CD14-positive monocyte (primary cell): ENCODE measurements at regions not wholly inside any gene's neighbourhood (a gene's known extent, or its start where the extent isn't known, plus 50 kb on each side); places are given as distances from the start of the nearest gene placed in this dataset.

Source experiments
- DNase-seq, 3 donors: peaks; one replicate each; pipeline ENCODE4 v3.0.0-alpha.2; 2011 to 2022
- H2AFZ ChIP-seq: 2 replicates; pipeline ENCODE4 v1.6.0; 2012; ENCODE audit warnings: mild to moderate bottlenecking, low read depth, low read length, inconsistent platforms; ENCODE audit not compliant: insufficient read depth, poor library complexity, severe bottlenecking
- H3K27ac ChIP-seq, 2 donors: 1 replicate in 1 of 2; 2 replicates in 1 of 2; pipeline ENCODE4 v1.5.1; 2012 to 2013; ENCODE audit warnings: low read length in 2 of 2, control low read depth in 1 of 2, inconsistent platforms in 1 of 2, low read depth in 1 of 2, mild to moderate bottlenecking in 1 of 2
- H3K27me3 ChIP-seq, 2 donors: one replicate each; pipeline versions ENCODE4 v1.6.0 to v1.6.1; 2011 to 2013; ENCODE audit warnings: low read length in 2 of 2; ENCODE audit not compliant: control insufficient read depth in 2 of 2, insufficient read depth in 2 of 2
- H3K36me3 ChIP-seq, 2 donors: replicated peaks in 1 of 2; 1 replicate in 1 of 2; 2 replicates in 1 of 2; pipeline versions ENCODE4 v1.5.1 to v1.6.1; 2012 to 2013; ENCODE audit warnings: low read length in 2 of 2, control low read depth in 1 of 2, inconsistent platforms in 1 of 2, mild to moderate bottlenecking in 1 of 2; ENCODE audit not compliant: insufficient read depth in 2 of 2, control insufficient read depth in 1 of 2
- H3K4me1 ChIP-seq, 2 donors: 1 replicate in 1 of 2; 2 replicates in 1 of 2; pipeline versions ENCODE4 v1.5.1 to v1.6.1; 2012 to 2013; ENCODE audit warnings: low read length in 2 of 2, control low read depth in 1 of 2, inconsistent platforms in 1 of 2, mild to moderate bottlenecking in 1 of 2, moderate library complexity in 1 of 2; ENCODE audit not compliant: insufficient read depth in 2 of 2, control insufficient read depth in 1 of 2
- H3K4me2 ChIP-seq: replicated peaks from 2 replicates; pipeline ENCODE3; 2012; ENCODE audit warnings: low read length, moderate library complexity, mild to moderate bottlenecking; ENCODE audit not compliant: poor library complexity, severe bottlenecking; ENCODE audit errors: extremely low read depth
- H3K4me3 ChIP-seq, 3 experiments: fragments of 200-600 bp in 1 of 3; sonication (generic) in 1 of 3; replicated peaks in 1 of 3; 1 replicate in 2 of 3; 2 replicates in 1 of 3; pipeline ENCODE4 v1.5.1; 2011 to 2013; ENCODE audit warnings: low read length in 3 of 3, mild to moderate bottlenecking in 3 of 3, control low read depth in 2 of 3, low read depth in 2 of 3, inconsistent platforms in 1 of 3, moderate library complexity in 1 of 3
- H3K79me2 ChIP-seq: 2 replicates; pipeline ENCODE4 v1.6.0; 2012; ENCODE audit warnings: mild to moderate bottlenecking, control low read depth, inconsistent platforms, low read length, moderate library complexity; ENCODE audit not compliant: insufficient read depth
- H3K9ac ChIP-seq: 2 replicates; pipeline ENCODE4 v1.6.0; 2017; ENCODE audit warnings: low read length, mild to moderate bottlenecking; ENCODE audit not compliant: insufficient read depth, poor library complexity, severe bottlenecking
- H3K9me3 ChIP-seq, 2 donors: replicated peaks in 1 of 2; 1 replicate in 1 of 2; 2 replicates in 1 of 2; pipeline versions ENCODE4 v1.5.1 to v1.6.1; 2012 to 2013; ENCODE audit warnings: low read length in 2 of 2, control low read depth in 1 of 2; ENCODE audit not compliant: control insufficient read depth in 1 of 2, insufficient read depth in 1 of 2
- H4K20me1 ChIP-seq: 2 replicates; pipeline ENCODE4 v1.6.0; 2012; ENCODE audit warnings: mild to moderate bottlenecking, low read length, control low read depth, moderate library complexity; ENCODE audit not compliant: insufficient read depth
- H3K27ac Mint-ChIP-seq, 7 donors: one replicate each; pipeline ENCODE4 v1.8.0; 2020; ENCODE audit warnings: mild to moderate bottlenecking in 7 of 7, mixed read lengths in 7 of 7, moderate library complexity in 6 of 7, inconsistent platforms in 2 of 7
- H3K27me3 Mint-ChIP-seq, 3 donors: one replicate each; pipeline ENCODE4 v1.8.0; 2021 to 2022; ENCODE audit warnings: low read depth in 3 of 3, mild to moderate bottlenecking in 3 of 3, mixed read lengths in 3 of 3, moderate library complexity in 3 of 3, inconsistent platforms in 1 of 3
- H3K36me3 Mint-ChIP-seq, 2 donors: one replicate each; pipeline ENCODE4 v1.8.0; 2020; ENCODE audit warnings: mixed read lengths in 2 of 2, inconsistent platforms in 1 of 2, mild to moderate bottlenecking in 1 of 2
- H3K4me1 Mint-ChIP-seq: one replicate; pipeline ENCODE4 v1.8.0; 2020; ENCODE audit warnings: mild to moderate bottlenecking, mixed read lengths
- H3K4me3 Mint-ChIP-seq, 2 donors: one replicate each; pipeline ENCODE4 v1.8.0; 2020; ENCODE audit warnings: mild to moderate bottlenecking in 2 of 2, mixed read lengths in 2 of 2, moderate library complexity in 1 of 2
- H3K9me3 Mint-ChIP-seq, 7 donors: one replicate each; pipeline ENCODE4 v1.8.0; 2020 to 2022; ENCODE audit warnings: mixed read lengths in 7 of 7, mild to moderate bottlenecking in 6 of 7, moderate library complexity in 6 of 7, inconsistent platforms in 2 of 7
- CTCF ChIP-seq: fragments of 200-600 bp; IDR thresholded peaks from one replicate; pipeline ENCODE4 v1.8.0; 2022; ENCODE audit warnings: antibody characterized with exemption, mild to moderate bottlenecking
- WGBS: methylation state at CpG from one replicate; pipeline ENCODE4 v1.1.5; 2013; ENCODE audit warnings: missing lambda C conversion rate; ENCODE audit not compliant: insufficient coverage; 5-methylcytosine and 5-hydroxymethylcytosine counted together
- intact Hi-C, 2 donors: fragments of 100-400 bp; cut with micrococcal nuclease; formaldehyde crosslinking; loops; one replicate each; pipeline versions ENCODE4 v1.15.0 to v1.15.1; 2023

- H3K9ac ChIP-seq, result no peak overlapping the region
- H3K79me2 ChIP-seq, result no peaks in the 10 kb centered on the region
These were observed 99.4 kb upstream of the ADTRP start for GRCh38 chr6:11878029-11878428.

DNA sequence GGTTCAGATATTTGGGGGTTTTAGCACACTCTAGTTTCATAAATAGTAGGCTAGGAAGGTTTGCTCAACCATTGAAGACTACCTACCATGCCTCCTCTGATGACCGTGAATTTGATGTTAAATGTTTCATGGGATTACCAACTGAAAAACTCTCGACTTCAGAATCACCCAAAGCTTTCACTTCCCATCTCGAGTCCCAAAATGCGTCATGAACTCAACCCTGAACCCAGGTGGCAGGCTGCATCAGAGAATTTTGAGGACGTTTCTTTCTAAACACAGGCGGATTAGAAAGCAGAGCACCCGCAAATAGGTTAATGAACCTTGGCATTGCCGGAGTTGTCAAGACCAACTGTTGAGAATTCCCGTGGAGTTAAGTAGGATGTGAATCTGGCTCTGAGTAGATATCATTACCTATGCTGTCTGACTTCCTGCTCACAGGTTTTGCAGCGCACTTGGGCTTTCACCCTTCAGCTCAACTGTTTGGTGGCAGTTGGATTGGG, 98.4 kb upstream of the ADTRP start:
- Histone ChIP-seq H3K27ac (no peak overlapping the region), H3K9me3 (peaks cover 0 to 7% of the 10 kb centered on the region in 2 donors), H2AFZ (no peak overlapping the region), H4K20me1 (no peaks in the 10 kb centered on the region), H3K36me3 (no peaks in the 10 kb centered on the region), H3K79me2 (no peaks in the 10 kb centered on the region), H3K4me1 (no peaks in the 10 kb centered on the region), H3K27me3 (no peaks in the 10 kb centered on the region), H3K4me3 (no peak overlapping the region), H3K9ac (no peak overlapping the region), H3K4me2 (no peak overlapping the region)
- no peak overlapping the region for H3K27ac Mint-ChIP-seq
- no peak for DNase-seq
- no peak for TF ChIP-seq CTCF
- H3K9me3 Mint-ChIP-seq, result peaks cover 6 to 19% (median 10%) of the 10 kb centered on the region in 7 donors
- intact Hi-C loops, result no loop called here
- H3K27me3 Mint-ChIP-seq, result peaks cover 0 to 2% (median 2%) of the 10 kb centered on the region in 3 donors
- no peaks in the 10 kb centered on the region for H3K4me1 Mint-ChIP-seq
- 93% methylated on average over 8 of the region's 10 CpGs for WGBS
- H3K4me3 Mint-ChIP-seq, result no peak overlapping the region
- H3K36me3 Mint-ChIP-seq, result no peaks in the 10 kb centered on the region

More at GRCh38 chr6:11878029-11878428, 99.4 kb upstream of the ADTRP start:
- Mint-ChIP-seq H3K36me3 (no peaks in the 10 kb centered on the region), H3K27me3 (peaks cover 0 to 2% (median 2%) of the 10 kb centered on the region in 3 donors), H3K27ac (no peak overlapping the region), H3K9me3 (peaks cover 10 to 25% (median 13%) of the 10 kb centered on the region in 7 donors), H3K4me1 (no peaks in the 10 kb centered on the region), H3K4me3 (no peak overlapping the region)
- DNase-seq, result no peak
- no peak overlapping the region for H3K4me3 ChIP-seq
- no peak overlapping the region for H2AFZ ChIP-seq
- no peaks in the 10 kb centered on the region for H3K36me3 ChIP-seq
- H3K4me1 ChIP-seq, result no peaks in the 10 kb centered on the region
- no peak overlapping the region for H3K27ac ChIP-seq
- 100% methylated on average over 1 of the region's 3 CpGs for WGBS
- TF ChIP-seq CTCF, result no peak
- intact Hi-C loops, result no loop called here
- no peak overlapping the region for H3K4me2 ChIP-seq
- H3K9me3 ChIP-seq, result peaks cover 0 to 7% of the 10 kb centered on the region in 2 donors
- no peaks in the 10 kb centered on the region for H4K20me1 ChIP-seq
- no peaks in the 10 kb centered on the region for H3K27me3 ChIP-seq
